ENCODE measurements at regions not wholly inside any gene's neighbourhood (a gene's known extent, or its start where the extent isn't known, plus 50 kb on each side); places are given as distances from the start of the nearest gene placed in this dataset.

- peak in 1 of 2 donors; percentile 1 for DNase-seq
Measured at GRCh38 chr10:21078410-21079329, 181.6 kb upstream of the NEBL start.

GRCh38 chr10:21077681-21078080 lies 180.6 kb upstream of the NEBL start:
- no peak for DNase-seq

- no peak for DNase-seq
Measured at GRCh38 chr10:21076381-21076780, 179.3 kb upstream of the NEBL start.

- no peak for DNase-seq
Measured at GRCh38 chr10:21075880-21076279, 178.8 kb upstream of the NEBL start.

GRCh38 chr10:21071001-21071673 lies 174.0 kb upstream of the NEBL start:
- no peak for DNase-seq

- DNase-seq, result no peak
Measured at GRCh38 chr10:21069929-21070700, 173.0 kb upstream of the NEBL start.

- DNase-seq, result no peak
Measured at GRCh38 chr10:21069278-21069677, 172.2 kb upstream of the NEBL start.

GRCh38 chr10:21068026-21068656 lies 171.0 kb upstream of the NEBL start:
- no peak for DNase-seq

GRCh38 chr10:21065621-21066248 lies 168.6 kb upstream of the NEBL start:
- DNase-seq, result no peak

- no peak for DNase-seq
Measured at GRCh38 chr10:21061982-21062381, 164.9 kb upstream of the NEBL start.

GRCh38 chr10:21061184-21061583 lies 164.1 kb upstream of the NEBL start:
- DNase-seq, result no peak

GRCh38 chr10:21060626-21061025 lies 163.5 kb upstream of the NEBL start:
- no peak for DNase-seq

- no peak for DNase-seq
Measured at GRCh38 chr10:21057989-21058388, 160.9 kb upstream of the NEBL start.

GRCh38 chr10:21057436-21057835 lies 160.3 kb upstream of the NEBL start:
- DNase-seq, result no peak

GRCh38 chr10:21056461-21056860 lies 159.3 kb upstream of the NEBL start:
- no peak for DNase-seq

GRCh38 chr10:21055339-21056135 lies 158.4 kb upstream of the NEBL start:
- peak in 1 of 2 donors; percentile 2 for DNase-seq

- DNase-seq, result no peak
Measured at GRCh38 chr10:21053953-21054690, 157.0 kb upstream of the NEBL start.

- no peak for DNase-seq
Measured at GRCh38 chr10:21052709-21053104, 155.6 kb upstream of the NEBL start.

GRCh38 chr10:21052072-21052708 lies 155.1 kb upstream of the NEBL start:
- DNase-seq, result no peak

- DNase-seq, result no peak
Measured at GRCh38 chr10:21049482-21049881, 152.4 kb upstream of the NEBL start.

Data from CD4-positive, alpha-beta T cell treated with Interleukin-4 for 1 hour (primary cell).